GM18867 (cell line): ENCODE measurements at regions not wholly inside any gene's neighbourhood (a gene's known extent, or its start where the extent isn't known, plus 50 kb on each side); places are given as distances from the start of the nearest gene placed in this dataset.

ENCODE experiments used
- ATAC-seq: cut with Tn5 transposase; IDR thresholded peaks from one replicate; pipeline ENCODE4 v1.9.1; 2021; ENCODE audit warnings: mild to moderate bottlenecking, moderate library complexity; ENCODE audit not compliant: unreplicated experiment

DNA sequence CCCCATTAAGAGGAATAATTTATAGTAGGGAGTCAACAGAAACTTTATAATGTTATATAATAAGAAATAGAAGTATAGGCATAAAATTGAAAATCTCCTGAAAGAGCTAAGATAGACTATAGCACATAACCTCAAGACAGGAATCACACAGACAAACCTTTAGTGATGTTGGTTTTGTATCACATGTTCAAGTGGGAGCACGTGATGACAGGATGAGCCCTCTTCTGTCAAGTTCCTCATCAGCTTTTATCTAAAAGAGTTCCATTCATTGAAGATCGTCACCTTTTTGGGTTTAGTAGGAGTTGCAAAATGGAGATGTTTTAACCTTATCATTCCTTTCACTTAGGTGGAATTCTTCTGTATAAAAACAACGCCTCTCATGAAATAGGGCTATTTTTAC, 127.0 kb downstream of the MCHR2 start:
- ATAC-seq = no peak

DNA sequence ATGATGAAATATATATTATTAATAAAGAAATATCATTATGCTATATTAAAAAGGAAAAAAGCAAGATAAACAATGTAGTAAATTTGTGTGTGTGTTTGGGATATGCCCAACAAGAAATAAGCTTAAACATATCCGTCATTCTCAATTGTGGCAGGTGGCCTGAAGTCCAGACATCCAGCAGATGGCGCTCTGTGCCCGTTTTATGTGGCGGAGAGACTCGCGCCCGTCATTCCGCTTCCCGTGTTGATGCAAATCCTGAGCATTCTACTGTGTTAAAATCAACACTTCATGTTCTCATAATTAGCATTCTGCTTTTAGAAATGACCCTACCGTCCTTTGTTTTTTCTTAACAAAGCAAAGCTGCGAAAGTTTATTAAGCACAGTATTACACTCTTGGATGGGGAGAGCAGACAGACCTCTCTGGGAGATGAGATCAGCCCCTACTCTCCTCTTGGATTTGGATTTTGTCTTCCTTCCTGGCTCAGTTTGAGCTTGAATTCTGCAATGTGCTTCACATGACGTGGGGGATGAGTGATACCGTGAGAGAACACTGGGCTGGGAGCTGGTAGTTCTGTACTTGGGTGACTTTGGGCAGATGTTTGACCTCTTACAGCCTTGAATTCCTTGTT, 125.8 kb downstream of the MCHR2 start:
- ATAC-seq = peak; percentile 92
